ENCODE measurements at regions not wholly inside any gene's neighbourhood (a gene's known extent, or its start where the extent isn't known, plus 50 kb on each side); places are given as distances from the start of the nearest gene placed in this dataset.

DNA sequence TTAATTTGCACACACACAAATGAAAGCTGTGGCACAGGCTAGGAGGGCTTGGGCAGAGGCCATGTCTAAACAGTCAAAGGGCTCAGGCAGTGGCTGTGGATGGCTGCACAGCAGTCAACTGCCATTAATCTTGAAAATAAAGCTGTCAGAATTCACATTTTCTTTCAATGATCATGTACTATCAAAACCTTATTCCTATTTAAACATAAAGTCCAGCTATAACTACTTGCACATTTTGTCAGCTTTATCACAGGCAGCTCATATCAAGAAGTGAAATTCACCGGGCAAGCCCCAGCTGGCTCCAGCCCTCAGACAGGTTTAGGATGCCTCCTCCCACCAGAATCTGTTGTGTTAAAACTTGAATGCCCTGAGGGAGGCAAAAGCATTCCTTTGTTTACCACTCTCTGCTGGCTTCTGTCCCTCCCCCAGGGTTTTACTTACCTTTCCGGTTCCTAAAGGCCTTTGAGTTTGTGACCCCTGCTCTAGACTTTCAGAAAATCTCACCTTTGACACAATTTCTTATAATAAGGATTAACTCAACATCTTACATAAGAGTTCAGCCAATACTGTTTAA is 54.9 kb upstream of the GRAMD2B start:
- no peak for DNase-seq

DNA sequence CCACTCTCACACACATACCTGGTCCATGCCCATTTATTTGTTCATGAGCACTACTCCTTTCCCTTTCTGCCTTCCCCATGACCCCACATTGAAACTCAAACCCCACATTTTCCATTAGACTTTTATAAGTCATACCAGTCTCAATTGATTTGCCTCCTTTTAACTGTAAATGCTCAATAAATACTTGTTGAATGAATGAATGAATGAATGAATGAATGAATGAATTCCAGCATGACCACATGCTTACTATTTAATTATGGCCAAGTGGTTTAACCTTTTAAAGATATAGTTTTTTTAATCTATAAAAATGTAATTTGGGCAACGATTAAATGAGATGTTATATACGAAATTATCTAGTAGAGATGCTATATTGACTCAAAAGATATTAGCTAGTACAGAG is 54.1 kb upstream of the GRAMD2B start:
- no peak for DNase-seq

DNA sequence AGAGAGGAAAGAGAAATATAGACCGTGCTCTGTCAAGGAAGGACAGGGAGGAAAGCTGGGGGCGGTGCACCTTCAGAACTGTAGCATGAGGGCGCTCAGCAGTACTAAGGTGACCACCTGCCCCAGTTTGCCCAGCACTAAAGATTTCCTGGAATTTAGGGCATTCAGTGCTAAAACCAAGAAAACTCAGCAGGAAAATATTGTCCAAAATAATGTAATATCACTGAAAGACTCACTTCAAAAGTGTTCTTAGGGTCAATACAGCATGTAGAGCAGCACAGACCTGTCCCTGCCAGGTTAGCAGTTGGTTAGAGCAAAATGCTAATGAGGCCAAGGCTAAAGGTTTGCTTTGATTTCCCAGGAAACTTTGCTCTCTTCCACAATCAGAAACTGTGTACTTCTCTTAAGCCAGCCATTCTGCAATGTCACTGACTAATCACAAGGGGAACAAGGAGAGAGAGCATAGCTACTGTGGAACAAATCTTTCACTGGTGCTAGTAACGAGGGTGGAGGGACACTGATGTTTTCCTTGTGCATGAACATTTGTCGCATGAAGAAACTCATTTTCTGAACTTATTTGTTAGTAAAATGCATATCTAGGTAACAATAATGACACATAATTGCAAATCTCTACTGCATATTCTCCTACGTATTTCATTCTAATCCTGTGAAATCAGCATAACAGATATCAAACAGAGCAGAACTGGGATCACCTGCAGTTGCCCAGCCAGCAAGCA is 53.0 kb upstream of the GRAMD2B start:
- DNase-seq: no peak

DNA sequence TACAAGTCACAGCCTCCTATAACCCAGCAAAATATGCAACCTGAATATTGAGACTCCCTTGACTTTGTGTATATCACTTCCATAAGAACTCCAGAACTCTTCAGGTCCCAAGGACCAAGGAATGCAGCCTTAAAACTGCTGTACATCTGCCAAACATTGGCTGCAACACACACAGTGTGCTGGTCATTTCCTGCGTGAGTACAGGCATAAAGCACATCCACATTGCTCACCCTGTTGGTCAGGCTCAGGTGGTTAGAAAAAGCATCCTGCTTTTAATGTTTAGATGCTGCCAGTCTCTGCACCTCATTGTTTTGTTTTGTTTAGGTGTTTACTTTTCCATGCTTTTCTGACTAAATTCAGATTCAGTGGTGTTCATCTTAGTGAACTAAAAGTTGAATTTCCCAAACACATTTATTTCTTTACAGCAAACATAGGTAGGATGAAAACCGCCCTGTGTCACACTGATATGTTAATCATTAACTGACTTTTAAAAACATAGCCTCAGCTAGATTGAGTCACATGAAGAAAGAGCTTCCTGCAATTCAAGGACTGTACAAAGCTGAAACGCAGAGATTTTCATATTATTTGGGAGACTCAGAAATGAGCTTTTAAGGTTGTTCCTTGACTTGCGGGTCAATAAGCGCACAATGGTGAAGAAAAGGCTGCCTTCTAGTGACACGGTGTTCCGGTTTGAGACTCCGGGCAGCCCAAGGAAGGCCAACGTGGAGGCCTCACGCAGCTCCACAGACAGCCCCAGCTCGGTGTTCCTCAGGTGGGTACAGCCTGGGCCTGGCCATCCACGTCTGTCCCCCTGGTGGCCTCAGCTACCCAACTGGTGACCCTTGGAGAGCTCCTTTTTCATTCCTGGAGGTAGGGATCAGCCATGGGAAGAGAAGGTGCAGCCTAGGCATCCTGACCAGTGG is 52.2 kb upstream of the GRAMD2B start:
- DNase-seq: no peak

DNA sequence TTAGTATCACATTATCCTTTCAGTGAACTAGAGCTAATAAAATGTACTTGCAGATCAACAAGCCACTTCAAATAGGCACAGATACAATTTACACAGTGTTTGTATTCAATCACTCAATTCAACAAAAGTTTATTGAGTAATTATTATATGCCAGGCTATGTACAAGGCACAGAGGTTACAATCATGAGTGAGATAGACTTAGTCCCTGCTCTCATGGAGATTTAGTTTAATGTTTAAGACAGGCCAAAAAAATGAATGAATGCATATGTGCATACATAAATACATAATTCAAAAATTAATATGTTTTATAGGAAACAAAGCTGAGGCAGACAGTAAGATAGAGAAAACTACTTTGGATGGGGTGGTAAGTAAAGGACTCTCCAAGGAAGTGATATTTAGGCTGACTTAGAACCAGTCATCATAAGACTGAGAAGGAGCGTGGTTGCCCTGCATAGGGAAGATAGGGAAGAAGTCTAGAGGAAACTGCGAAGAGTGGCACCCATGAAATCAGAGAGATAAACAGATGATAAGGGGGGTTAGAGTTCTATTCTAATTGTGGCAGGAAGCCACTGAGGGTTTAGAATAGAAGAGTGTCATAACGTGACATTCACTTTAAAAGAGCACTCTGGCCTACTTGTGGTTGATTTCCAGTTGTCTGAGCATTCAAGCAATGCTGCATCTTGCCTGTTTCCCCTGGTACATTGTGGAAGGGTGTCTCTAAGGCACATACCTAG is 49.7 kb upstream of the GRAMD2B start:
- no peak for DNase-seq
